MCF 10A (cell line): ENCODE measurements at regions not wholly inside any gene's neighbourhood (a gene's known extent, or its start where the extent isn't known, plus 50 kb on each side); places are given as distances from the start of the nearest gene placed in this dataset.
"Not testable (repeated sequence)": the region's sequence is repeated elsewhere in the genome, so short reads cannot be mapped to it uniquely, and the experiment has no call there.

Experiments used
- BruUV-seq: library from RNA; stranded (reverse); fragments of 400-500 nt; replicated peaks from 2 replicates; lab custom pipeline; 2021; lab: Mats Ljungman, UMichigan
- CTCF ChIA-PET: fragments of 300-600 bp; sonication (Branson Sonifier 250); formaldehyde crosslinking; extraction: SDS; loops from one replicate; lab custom pipeline; 2021; ENCODE audit warnings: antibody characterized with exemption, inconsistent platforms; lab: Yijun Ruan, JAX
- POLR2A ChIA-PET: fragments of 300-600, 350-650 bp; sonication (Branson Sonifier 250); formaldehyde crosslinking; extraction: SDS; loops from one replicate; lab custom pipeline; 2020; ENCODE audit warnings: antibody characterized with exemption, inconsistent platforms; lab: Yijun Ruan, JAX
- DNase-seq: peaks from one replicate; pipeline ENCODE4 v3.0.0-alpha.2; 2018; ENCODE audit not compliant: unreplicated experiment
- H3K27ac Mint-ChIP-seq: one replicate; pipeline ENCODE4 v1.8.0; 2022; ENCODE audit warnings: mild to moderate bottlenecking, low read depth, mixed read lengths; ENCODE audit not compliant: unreplicated experiment
- H3K27me3 Mint-ChIP-seq: one replicate; pipeline ENCODE4 v1.8.0; 2022; ENCODE audit warnings: mixed read lengths; ENCODE audit not compliant: insufficient read depth, unreplicated experiment
- H3K36me3 Mint-ChIP-seq: one replicate; pipeline ENCODE4 v1.8.0; 2022; ENCODE audit warnings: mild to moderate bottlenecking, moderate library complexity, mixed read lengths; ENCODE audit not compliant: insufficient read depth, unreplicated experiment
- H3K4me1 Mint-ChIP-seq: one replicate; pipeline ENCODE4 v1.8.0; 2022; ENCODE audit warnings: mixed read lengths; ENCODE audit not compliant: insufficient read depth, unreplicated experiment
- H3K4me3 Mint-ChIP-seq: one replicate; pipeline ENCODE4 v1.8.0; 2022; ENCODE audit warnings: mild to moderate bottlenecking, moderate library complexity, mixed read lengths; ENCODE audit not compliant: unreplicated experiment
- H3K9me3 Mint-ChIP-seq: one replicate; pipeline ENCODE4 v1.8.0; 2022; ENCODE audit warnings: mixed read lengths; ENCODE audit not compliant: unreplicated experiment
- intact Hi-C: fragments of 100-400 bp; cut with micrococcal nuclease; formaldehyde crosslinking; loops from 2 replicates; pipeline ENCODE4 v1.14.1; 2022

- CTCF ChIA-PET, BruUV-seq, H3K36me3 Mint-ChIP-seq, H3K9me3 Mint-ChIP-seq, intact Hi-C loops, H3K4me1 Mint-ChIP-seq, H3K27me3 Mint-ChIP-seq, H3K27ac Mint-ChIP-seq, DNase-seq, H3K4me3 Mint-ChIP-seq, POLR2A ChIA-PET: not testable (repeated sequence)
These were observed 197.2 kb upstream of the TP53TG3 start for GRCh38 chr16:32873120-32873519.

GRCh38 chr16:32870628-32871027, 194.7 kb upstream of the TP53TG3 start:
- DNase-seq, BruUV-seq, H3K9me3 Mint-ChIP-seq, POLR2A ChIA-PET, intact Hi-C loops, H3K27me3 Mint-ChIP-seq, H3K4me1 Mint-ChIP-seq, CTCF ChIA-PET, H3K36me3 Mint-ChIP-seq, H3K27ac Mint-ChIP-seq, H3K4me3 Mint-ChIP-seq: not testable (repeated sequence)

- BruUV-seq, H3K27me3 Mint-ChIP-seq, H3K27ac Mint-ChIP-seq, H3K9me3 Mint-ChIP-seq, POLR2A ChIA-PET, H3K4me3 Mint-ChIP-seq, DNase-seq, H3K36me3 Mint-ChIP-seq, intact Hi-C loops, H3K4me1 Mint-ChIP-seq, CTCF ChIA-PET: not testable (repeated sequence)
These were observed 192.4 kb upstream of the TP53TG3 start for GRCh38 chr16:32868334-32868733.

DNA sequence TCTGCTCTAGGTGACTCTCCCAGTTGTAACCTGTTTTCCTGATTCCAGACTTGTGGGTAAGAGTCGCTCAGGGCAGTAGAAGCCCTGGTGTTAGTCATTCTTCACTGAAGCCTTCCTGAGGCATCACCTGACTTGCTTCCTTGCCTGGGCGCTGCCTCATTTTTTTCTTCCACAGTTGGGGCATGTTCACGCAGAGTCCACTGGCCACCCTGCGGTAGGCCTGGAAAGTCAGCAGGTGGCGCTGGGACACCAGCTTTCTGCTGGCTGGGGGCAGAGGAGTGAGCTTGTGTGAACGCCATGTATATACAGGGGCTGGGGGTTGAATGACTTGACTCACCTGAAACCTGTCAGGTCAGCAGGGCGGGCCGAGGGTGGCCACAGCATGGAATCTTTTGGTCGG, 189.3 kb upstream of the TP53TG3 start:
- DNase-seq, H3K27ac Mint-ChIP-seq, H3K4me3 Mint-ChIP-seq, CTCF ChIA-PET, H3K36me3 Mint-ChIP-seq, BruUV-seq, H3K9me3 Mint-ChIP-seq, H3K4me1 Mint-ChIP-seq, intact Hi-C loops, H3K27me3 Mint-ChIP-seq, POLR2A ChIA-PET: not testable (repeated sequence)

DNA sequence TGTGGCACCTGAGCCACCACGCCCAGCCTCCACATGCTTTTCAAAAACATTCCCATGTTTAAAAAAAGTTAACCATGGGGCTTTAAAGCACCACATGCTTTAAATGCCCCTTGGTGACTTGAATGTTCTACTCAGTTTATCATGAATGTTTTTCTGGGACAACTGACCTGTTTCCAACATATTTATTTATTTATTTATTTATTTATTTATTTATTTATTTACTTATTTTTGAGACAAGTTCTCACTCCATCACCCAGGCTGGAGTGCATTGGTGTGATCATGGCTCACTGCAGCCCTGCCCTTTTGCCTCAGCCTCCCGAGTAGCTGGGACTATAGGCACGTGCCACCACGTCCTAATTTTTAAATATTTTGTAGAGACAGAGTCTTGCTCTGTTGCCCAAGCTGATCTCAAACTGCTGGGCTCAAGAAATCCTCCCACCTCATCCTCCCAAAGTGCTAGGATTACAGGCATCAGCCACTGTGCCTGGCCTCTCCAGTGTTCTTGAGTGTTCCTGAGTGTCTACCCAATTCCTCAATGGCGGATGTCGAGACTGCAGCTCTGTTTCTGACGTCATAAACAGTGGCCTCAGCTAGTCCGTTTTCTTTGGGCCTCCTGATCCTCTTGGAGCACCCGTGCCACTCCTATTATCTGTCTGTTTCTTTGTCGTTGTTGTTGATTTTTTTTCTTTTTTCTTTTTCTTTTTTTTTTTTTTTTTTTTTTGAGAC, 185.7 kb upstream of the TP53TG3 start:
- BruUV-seq, DNase-seq, CTCF ChIA-PET, POLR2A ChIA-PET, H3K4me1 Mint-ChIP-seq, H3K4me3 Mint-ChIP-seq, H3K36me3 Mint-ChIP-seq, H3K27ac Mint-ChIP-seq, H3K9me3 Mint-ChIP-seq, intact Hi-C loops, H3K27me3 Mint-ChIP-seq: not testable (repeated sequence)

DNA sequence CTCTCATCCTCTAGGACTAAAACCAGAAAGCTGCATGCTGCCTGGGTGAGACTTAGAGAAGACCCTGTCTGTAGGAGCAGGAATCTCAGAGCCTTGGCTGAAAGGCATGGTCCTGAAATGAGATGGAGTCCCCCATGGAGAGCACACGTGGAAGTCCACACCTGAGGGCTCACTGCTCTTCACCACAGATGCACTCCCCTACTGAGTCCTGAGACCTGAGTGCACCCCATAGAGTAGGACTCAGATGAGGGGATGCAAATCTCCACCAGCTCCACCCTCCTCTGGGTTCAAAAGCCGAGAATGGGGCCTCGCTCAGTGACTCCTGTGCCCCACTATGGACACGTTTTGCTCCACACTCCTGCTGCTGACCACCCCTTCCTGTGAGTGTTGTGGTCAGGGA, 171.4 kb upstream of the TP53TG3 start:
- H3K9me3 Mint-ChIP-seq, POLR2A ChIA-PET, H3K4me1 Mint-ChIP-seq, DNase-seq, CTCF ChIA-PET, H3K27ac Mint-ChIP-seq, intact Hi-C loops, H3K36me3 Mint-ChIP-seq, H3K27me3 Mint-ChIP-seq, H3K4me3 Mint-ChIP-seq, BruUV-seq: not testable (repeated sequence)

DNA sequence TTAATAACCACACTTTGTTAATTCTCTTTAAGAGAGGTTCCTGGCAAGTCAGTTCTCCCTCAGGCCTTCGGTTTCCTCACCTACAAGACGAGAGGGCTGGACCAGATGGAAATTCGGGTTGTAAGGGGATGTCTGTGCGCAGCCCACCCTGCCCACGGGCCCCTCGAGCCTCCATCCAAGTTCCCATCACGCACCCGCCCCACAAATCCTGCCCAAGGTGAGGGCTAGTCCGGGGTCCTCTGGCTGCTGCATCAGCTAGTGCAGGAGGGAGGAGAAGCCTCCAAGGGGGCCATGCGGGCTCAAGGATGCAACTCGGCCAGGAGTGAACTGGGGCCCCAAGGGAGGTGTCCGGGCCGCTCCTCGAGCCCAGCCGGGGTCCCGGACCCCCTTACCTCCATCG, 169.6 kb upstream of the TP53TG3 start:
- not testable (repeated sequence) for BruUV-seq, H3K4me1 Mint-ChIP-seq

DNA sequence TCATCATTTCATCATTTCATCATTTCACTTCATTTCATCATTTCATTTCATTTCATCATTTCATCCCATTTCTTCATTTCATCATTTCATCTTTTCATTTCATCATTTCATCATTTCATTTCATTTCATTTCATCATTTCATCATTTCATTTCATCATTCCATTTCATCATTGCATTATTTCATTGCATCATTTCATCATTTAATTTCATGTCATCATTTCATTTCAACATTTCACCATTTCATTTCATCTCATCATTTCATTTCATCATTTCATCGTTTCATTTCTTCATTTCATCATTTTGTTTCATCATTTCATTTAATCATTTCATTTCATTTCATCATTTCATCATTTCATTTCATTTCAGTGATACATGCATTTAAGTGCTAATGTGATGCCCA, 166.9 kb upstream of the TP53TG3 start:
- H3K4me1 Mint-ChIP-seq, H3K27me3 Mint-ChIP-seq, H3K4me3 Mint-ChIP-seq, DNase-seq, H3K27ac Mint-ChIP-seq, intact Hi-C loops, H3K9me3 Mint-ChIP-seq, CTCF ChIA-PET, BruUV-seq, POLR2A ChIA-PET, H3K36me3 Mint-ChIP-seq: not testable (repeated sequence)

More for the DNA sequence above, 169.6 kb upstream of the TP53TG3 start:
- POLR2A ChIA-PET, CTCF ChIA-PET, H3K36me3 Mint-ChIP-seq, H3K27me3 Mint-ChIP-seq, H3K9me3 Mint-ChIP-seq, H3K27ac Mint-ChIP-seq, DNase-seq, intact Hi-C loops, H3K4me3 Mint-ChIP-seq: not testable (repeated sequence)

- H3K36me3 Mint-ChIP-seq, DNase-seq, POLR2A ChIA-PET, H3K9me3 Mint-ChIP-seq, CTCF ChIA-PET, H3K4me1 Mint-ChIP-seq, H3K4me3 Mint-ChIP-seq, H3K27me3 Mint-ChIP-seq, BruUV-seq, H3K27ac Mint-ChIP-seq, intact Hi-C loops: not testable (repeated sequence)
These were observed 131.3 kb upstream of the TP53TG3 start for GRCh38 chr16:32807280-32807679.
